GM12878 (cell line): ENCODE measurements at regions not wholly inside any gene's neighbourhood (a gene's known extent, or its start where the extent isn't known, plus 50 kb on each side); places are given as distances from the start of the nearest gene placed in this dataset.

Experiments used
- ATAC-seq: fragments of 200-7000 bp; cut with Tn5 transposase; 3 replicates; pipeline ENCODE4 v1.9.1; 2020; ENCODE audit warnings: mild to moderate bottlenecking, moderate library complexity
- BruUV-seq: library from RNA; stranded (reverse); fragments of 400-500 nt; replicated peaks from 2 replicates; lab custom pipeline; 2021; lab: Mats Ljungman, UMichigan
- CTCF ChIA-PET: fragments of 300-600 bp; sonication (Branson Sonifier 250); formaldehyde crosslinking; extraction: SDS; loops from one replicate; lab custom pipeline; 2021; ENCODE audit warnings: inconsistent platforms; lab: Yijun Ruan, JAX
- POLR2A ChIA-PET: fragments of 350-600 bp; formaldehyde crosslinking; extraction: SDS; loops from one replicate; lab custom pipeline; 2021; ENCODE audit warnings: inconsistent platforms; lab: Charles Lee
- RAD21 ChIA-PET: fragments of 300-600 bp; sonication (Branson Sonifier 250); formaldehyde crosslinking; loops from one replicate; lab custom pipeline; 2023; ENCODE audit warnings: antibody characterized with exemption; ENCODE audit not compliant: unreplicated experiment; lab: Charles Lee
- SMC1A ChIA-PET: fragments of 300-600 bp; sonication (Branson Sonifier 250); formaldehyde crosslinking; loops from one replicate; lab custom pipeline; 2023; ENCODE audit not compliant: unreplicated experiment, uncharacterized antibody; lab: Charles Lee
- DNase-seq: peaks from one replicate; pipeline ENCODE4 v3.0.0-alpha.2; 2011; ENCODE audit warnings: low read depth, low spot score
- FAIRE-seq: peaks from 3 replicates; lab custom pipeline; 2011; peaks lifted over from hg19 to GRCh38; lab: Jason Lieb, UNC
- H2AFZ ChIP-seq: 2 replicates; pipeline ENCODE4 v1.6.0; 2011; ENCODE audit warnings: low read depth, low read length, control low read depth; ENCODE audit not compliant: control insufficient read depth
- H3K27ac ChIP-seq: 2 replicates; pipeline ENCODE4 v1.5.1; 2011; ENCODE audit warnings: control low read depth; ENCODE audit not compliant: control insufficient read depth, insufficient read depth
- H3K27me3 ChIP-seq, 2 experiments: replicated peaks in 1 of 2; 2 replicates each; pipeline versions ENCODE4 v1.6.0 to v1.6.1; 2011; ENCODE audit warnings: low read length in 1 of 2; ENCODE audit not compliant: control insufficient read depth in 2 of 2, insufficient read depth in 2 of 2
- H3K36me3 ChIP-seq, 2 experiments: 2 replicates each; pipeline ENCODE4 v1.5.1; 2011; ENCODE audit warnings: low read length in 1 of 2; ENCODE audit not compliant: control insufficient read depth in 2 of 2, insufficient read depth in 2 of 2
- H3K4me1 ChIP-seq: 2 replicates; pipeline ENCODE4 v1.6.1; 2011; ENCODE audit warnings: mild to moderate bottlenecking, low read length, moderate library complexity, mixed read lengths; ENCODE audit not compliant: control insufficient read depth, insufficient read depth
- H3K4me2 ChIP-seq: 2 replicates; pipeline ENCODE4 v1.6.0; 2011; ENCODE audit warnings: control low read depth; ENCODE audit not compliant: control insufficient read depth, insufficient read depth
- H3K4me3 ChIP-seq: fragments of 200-600 bp; sonication (generic); 2 replicates; pipeline ENCODE4 v1.5.1; 2016
- H3K79me2 ChIP-seq: 2 replicates; pipeline ENCODE4 v1.6.0; 2011; ENCODE audit warnings: low read length; ENCODE audit not compliant: control insufficient read depth, insufficient read depth
- H3K9ac ChIP-seq: 2 replicates; pipeline ENCODE4 v1.8.0; 2011; ENCODE audit warnings: low read length, control low read depth, mixed read lengths; ENCODE audit not compliant: control insufficient read depth, insufficient read depth
- H3K9me3 ChIP-seq: replicated peaks from 3 replicates; pipeline ENCODE4 v1.5.1; 2011; ENCODE audit warnings: mild to moderate bottlenecking, low read length; ENCODE audit not compliant: control insufficient read depth, insufficient read depth
- H4K20me1 ChIP-seq: 2 replicates; pipeline ENCODE4 v1.6.0; 2011; ENCODE audit not compliant: control insufficient read depth, insufficient read depth
- ESRRA ChIP-seq: IDR thresholded peaks from 2 replicates; pipeline ENCODE4 v1.6.1; 2012; ENCODE audit warnings: mild to moderate bottlenecking, low read length, improper control_type of control experiment
- HCFC1 ChIP-seq: fragments of 150-350 bp; IDR thresholded peaks from 2 replicates; pipeline ENCODE4 v1.6.1; 2014; ENCODE audit warnings: low read length
- IKZF2 ChIP-seq, 2 experiments: fragments of 450-650 bp; IDR thresholded peaks; 2 replicates each; pipeline ENCODE4 v1.6.1; 2017; ENCODE audit warnings: mild to moderate bottlenecking in 2 of 2, moderate library complexity in 2 of 2
- MXI1 ChIP-seq: fragments of 150-350 bp; IDR thresholded peaks from 2 replicates; pipeline ENCODE4 v1.6.1; 2011; ENCODE audit warnings: low read depth, mild to moderate bottlenecking, inconsistent platforms, low read length, improper control_type of control experiment
- POU2F2 ChIP-seq: IDR thresholded peaks from 3 replicates; pipeline ENCODE4 v1.6.1; 2011; ENCODE audit warnings: low read depth, mild to moderate bottlenecking, low read length, borderline replicate concordance
- SREBF1 ChIP-seq: IDR thresholded peaks from 2 replicates; pipeline ENCODE4 v1.6.1; 2012; ENCODE audit warnings: mild to moderate bottlenecking, low read length
- SRF ChIP-seq, 2 experiments: IDR thresholded peaks; 2 replicates each; pipeline ENCODE4 v1.6.1; 2011; ENCODE audit warnings: low read depth in 2 of 2, low read length in 2 of 2, mild to moderate bottlenecking in 1 of 2, moderate library complexity in 1 of 2
- STAT1 ChIP-seq: fragments of 450-650 bp; conservative IDR thresholded peaks from 2 replicates; pipeline ENCODE4 v1.6.1; 2014; ENCODE audit warnings: antibody characterized with exemption, mild to moderate bottlenecking
- SUPT20H ChIP-seq: IDR thresholded peaks from 2 replicates; pipeline ENCODE4 v1.6.1; 2011; ENCODE audit warnings: low read depth, mild to moderate bottlenecking, low read length, moderate library complexity, borderline replicate concordance; ENCODE audit not compliant: control insufficient read depth
- WGBS: methylation state at CpG from one replicate; pipeline ENCODE4 v1.1.6; 2016; ENCODE audit warnings: low lambda C conversion rate; ENCODE audit not compliant: insufficient replicate concordance, insufficient coverage; ENCODE audit errors: missing lambda C conversion rate; 5-methylcytosine and 5-hydroxymethylcytosine counted together
- in situ Hi-C: fragments of 300-500 bp; cut with MboI; formaldehyde crosslinking; loops from 9 replicates; pipeline ENCODE4 v1.14.3; 2018; ENCODE audit warnings: mixed read lengths
- intact Hi-C: fragments of 100-400 bp; cut with micrococcal nuclease; formaldehyde crosslinking; loops from one replicate; pipeline ENCODE4 v1.14.2; 2022; ENCODE audit not compliant: unreplicated experiment
- TF ChIP-seq, protein P1 (sequence below): fragments of 450-650 bp; formaldehyde crosslinking; IDR thresholded peaks from 2 replicates; pipeline ENCODE4 v1.4.0; 2022; ENCODE audit warnings: mild to moderate bottlenecking, moderate library complexity
- TF ChIP-seq, protein P2 (sequence below): fragments of 450-650 bp; IDR thresholded peaks from 2 replicates; pipeline ENCODE4 v1.6.1; 2016; ENCODE audit warnings: mild to moderate bottlenecking, moderate library complexity, borderline replicate concordance

- ATAC-seq = no peak
- no peak for DNase-seq
- WGBS = 41% methylated on average over 10 of the region's 10 CpGs
- Histone ChIP-seq H3K27ac (no peak overlapping the region), H4K20me1 (no peaks in the 10 kb centered on the region), H3K4me3 (no peak overlapping the region), H3K9ac (no peak overlapping the region), H3K36me3 (no peaks in the 10 kb centered on the region), H3K4me1 (no peaks in the 10 kb centered on the region), H3K9me3 (no peaks in the 10 kb centered on the region), H3K79me2 (no peaks in the 10 kb centered on the region), H3K4me2 (no peak overlapping the region), H2AFZ (no peak overlapping the region), H3K27me3 (no peaks in the 10 kb centered on the region)
- ChIA-PET SMC1A (interaction anchor here (0.6 to 1.4 kb wide), 2 partner anchors 10 to 33 kb away, joined by 3 to 7 read pairs; no protein-coding TSS in a partner anchor), CTCF (interaction anchor here (0.9 kb wide), 1 partner anchor 654 kb away, joined by 5 read pairs; no protein-coding TSS in a partner anchor), RAD21 (no interaction called here), POLR2A (no interaction called here)
- BruUV-seq = no TSS peak
- in situ Hi-C loops = loop anchor here (5.0 kb wide), 1 partner anchor 1404 kb away; no protein-coding TSS in a partner anchor
- FAIRE-seq = no peak
- intact Hi-C loops = loop anchor here (5.0 to 10.0 kb wide), 3 partner anchors 626 to 1404 kb away; no protein-coding TSS in a partner anchor
- TF ChIP-seq STAT1 = no peak
- TF ChIP-seq POU2F2 = no peak
- no peak for TF ChIP-seq ESRRA
- TF ChIP-seq, all 136 proteins: peak for 0
Measured at GRCh38 chr16:6641091-6641490, 691.6 kb upstream of the RBFOX1 start.

DNA sequence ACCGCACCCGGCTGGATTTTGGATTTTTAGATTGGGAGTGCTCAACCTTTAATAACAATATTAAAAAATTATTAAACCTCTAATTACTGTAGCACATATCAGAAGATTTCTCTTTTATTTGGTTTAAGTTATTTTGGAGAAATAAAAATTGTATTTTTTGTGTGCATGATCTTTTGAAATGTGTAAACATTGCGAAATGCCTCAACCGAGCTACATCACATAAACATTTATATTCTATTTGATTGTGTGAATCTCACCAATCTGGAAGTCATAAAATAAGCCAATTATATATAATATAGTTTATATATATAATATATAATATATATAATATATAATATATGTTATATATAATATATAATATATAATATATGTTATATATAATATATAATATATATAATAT is 696.2 kb upstream of the RBFOX1 start:
- H3K4me1 ChIP-seq = no peaks in the 10 kb centered on the region
- H3K27me3 ChIP-seq = no peaks in the 10 kb centered on the region
- intact Hi-C loops (no loop called here), in situ Hi-C loops (no loop called here)
- no peak overlapping the region for H3K9ac ChIP-seq
- H3K4me3 ChIP-seq = no peak overlapping the region
- CTCF ChIA-PET = no interaction called here
- no peak overlapping the region for H3K27ac ChIP-seq
- SMC1A ChIA-PET = no interaction called here
- POLR2A ChIA-PET = no interaction called here
- ATAC-seq = no peak
- H3K79me2 ChIP-seq = no peaks in the 10 kb centered on the region
- H3K9me3 ChIP-seq = no peaks in the 10 kb centered on the region
- BruUV-seq = no TSS peak
- H4K20me1 ChIP-seq = no peaks in the 10 kb centered on the region
- WGBS = 85% methylated on average over 4 of the region's 4 CpGs
- H3K4me2 ChIP-seq = no peak overlapping the region
- no peak for FAIRE-seq
- RAD21 ChIA-PET = no interaction called here
- H2AFZ ChIP-seq = no peak overlapping the region
- no peak for DNase-seq
- no peaks in the 10 kb centered on the region for H3K36me3 ChIP-seq
- no peak for TF ChIP-seq IKZF2 (IDR thresholded peaks at IDR 0.05)
- TF ChIP-seq MXI1 = no peak
- no peak for TF ChIP-seq SUPT20H
- TF ChIP-seq SREBF1 = no peak
- TF ChIP-seq, protein P1, sequence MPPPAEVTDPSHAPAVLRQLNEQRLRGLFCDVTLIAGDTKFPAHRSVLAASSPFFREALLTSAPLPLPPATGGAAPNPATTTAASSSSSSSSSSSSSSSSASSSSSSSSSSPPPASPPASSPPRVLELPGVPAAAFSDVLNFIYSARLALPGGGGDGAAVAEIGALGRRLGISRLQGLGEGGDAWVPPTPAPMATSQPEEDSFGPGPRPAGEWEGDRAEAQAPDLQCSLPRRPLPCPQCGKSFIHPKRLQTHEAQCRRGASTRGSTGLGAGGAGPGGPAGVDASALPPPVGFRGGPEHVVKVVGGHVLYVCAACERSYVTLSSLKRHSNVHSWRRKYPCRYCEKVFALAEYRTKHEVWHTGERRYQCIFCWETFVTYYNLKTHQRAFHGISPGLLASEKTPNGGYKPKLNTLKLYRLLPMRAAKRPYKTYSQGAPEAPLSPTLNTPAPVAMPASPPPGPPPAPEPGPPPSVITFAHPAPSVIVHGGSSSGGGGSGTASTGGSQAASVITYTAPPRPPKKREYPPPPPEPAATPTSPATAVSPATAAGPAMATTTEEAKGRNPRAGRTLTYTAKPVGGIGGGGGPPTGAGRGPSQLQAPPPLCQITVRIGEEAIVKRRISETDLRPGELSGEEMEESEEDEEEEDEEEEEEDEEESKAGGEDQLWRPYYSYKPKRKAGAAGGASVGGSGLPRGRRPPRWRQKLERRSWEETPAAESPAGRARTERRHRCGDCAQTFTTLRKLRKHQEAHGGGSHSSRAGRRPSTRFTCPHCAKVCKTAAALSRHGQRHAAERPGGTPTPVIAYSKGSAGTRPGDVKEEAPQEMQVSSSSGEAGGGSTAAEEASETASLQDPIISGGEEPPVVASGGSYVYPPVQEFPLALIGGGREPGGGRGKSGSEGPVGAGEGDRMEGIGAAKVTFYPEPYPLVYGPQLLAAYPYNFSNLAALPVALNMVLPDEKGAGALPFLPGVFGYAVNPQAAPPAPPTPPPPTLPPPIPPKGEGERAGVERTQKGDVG (CRISPR knock-in tag) = no peak
- TF ChIP-seq HCFC1 = no peak
- TF ChIP-seq, protein P2, sequence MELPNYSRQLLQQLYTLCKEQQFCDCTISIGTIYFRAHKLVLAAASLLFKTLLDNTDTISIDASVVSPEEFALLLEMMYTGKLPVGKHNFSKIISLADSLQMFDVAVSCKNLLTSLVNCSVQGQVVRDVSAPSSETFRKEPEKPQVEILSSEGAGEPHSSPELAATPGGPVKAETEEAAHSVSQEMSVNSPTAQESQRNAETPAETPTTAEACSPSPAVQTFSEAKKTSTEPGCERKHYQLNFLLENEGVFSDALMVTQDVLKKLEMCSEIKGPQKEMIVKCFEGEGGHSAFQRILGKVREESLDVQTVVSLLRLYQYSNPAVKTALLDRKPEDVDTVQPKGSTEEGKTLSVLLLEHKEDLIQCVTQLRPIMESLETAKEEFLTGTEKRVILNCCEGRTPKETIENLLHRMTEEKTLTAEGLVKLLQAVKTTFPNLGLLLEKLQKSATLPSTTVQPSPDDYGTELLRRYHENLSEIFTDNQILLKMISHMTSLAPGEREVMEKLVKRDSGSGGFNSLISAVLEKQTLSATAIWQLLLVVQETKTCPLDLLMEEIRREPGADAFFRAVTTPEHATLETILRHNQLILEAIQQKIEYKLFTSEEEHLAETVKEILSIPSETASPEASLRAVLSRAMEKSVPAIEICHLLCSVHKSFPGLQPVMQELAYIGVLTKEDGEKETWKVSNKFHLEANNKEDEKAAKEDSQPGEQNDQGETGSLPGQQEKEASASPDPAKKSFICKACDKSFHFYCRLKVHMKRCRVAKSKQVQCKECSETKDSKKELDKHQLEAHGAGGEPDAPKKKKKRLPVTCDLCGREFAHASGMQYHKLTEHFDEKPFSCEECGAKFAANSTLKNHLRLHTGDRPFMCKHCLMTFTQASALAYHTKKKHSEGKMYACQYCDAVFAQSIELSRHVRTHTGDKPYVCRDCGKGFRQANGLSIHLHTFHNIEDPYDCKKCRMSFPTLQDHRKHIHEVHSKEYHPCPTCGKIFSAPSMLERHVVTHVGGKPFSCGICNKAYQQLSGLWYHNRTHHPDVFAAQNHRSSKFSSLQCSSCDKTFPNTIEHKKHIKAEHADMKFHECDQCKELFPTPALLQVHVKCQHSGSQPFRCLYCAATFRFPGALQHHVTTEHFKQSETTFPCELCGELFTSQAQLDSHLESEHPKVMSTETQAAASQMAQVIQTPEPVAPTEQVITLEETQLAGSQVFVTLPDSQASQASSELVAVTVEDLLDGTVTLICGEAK = no peak
- no peak for TF ChIP-seq SRF (IDR thresholded peaks at IDR 0.05; ENCODE audit: low read depth in 2 of 2, low read length in 2 of 2)
